ENCODE measurements at regions not wholly inside any gene's neighbourhood (a gene's known extent, or its start where the extent isn't known, plus 50 kb on each side); places are given as distances from the start of the nearest gene placed in this dataset.

DNA sequence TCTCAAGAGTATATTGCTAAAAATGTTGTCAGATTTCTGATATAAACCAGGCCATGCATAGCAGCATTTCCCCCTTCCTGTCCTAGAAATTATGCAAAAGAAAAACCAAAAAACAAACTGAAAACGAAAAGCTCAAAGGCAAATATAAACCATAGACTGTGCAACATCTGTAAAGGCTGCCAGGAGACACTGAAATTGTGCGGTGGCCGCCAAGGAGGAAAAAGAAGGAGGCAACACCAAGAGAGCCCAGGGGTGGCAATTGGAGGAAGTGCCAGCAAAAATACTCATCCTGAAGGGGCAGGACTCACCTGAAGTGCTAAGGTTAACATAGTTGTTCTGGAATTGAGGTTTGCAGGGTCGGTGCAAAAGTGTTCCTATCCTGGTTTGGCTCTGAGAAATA lies 92.0 kb downstream of the RWDD3 start:
- no peak overlapping the region for H2AFZ ChIP-seq (ENCODE audit: low read length)
- H3K4me1 ChIP-seq (ENCODE audit: insufficient read depth, low read length, poor library complexity, severe bottlenecking) = no peaks in the 10 kb centered on the region
- H3K79me2 ChIP-seq (ENCODE audit: insufficient read depth, low read length) = no peaks in the 10 kb centered on the region
- H3K4me3 ChIP-seq (ENCODE audit: low read length, poor library complexity, severe bottlenecking) = no peak overlapping the region
- H3K4me2 ChIP-seq (ENCODE audit: low read depth, low read length, poor library complexity, severe bottlenecking) = no peak overlapping the region
- H3K36me3 ChIP-seq (ENCODE audit: insufficient read depth, low read length) = no peaks in the 10 kb centered on the region
- no peaks in the 10 kb centered on the region for H3K27me3 ChIP-seq (ENCODE audit: insufficient read depth, low read length, poor library complexity, severe bottlenecking)
- H4K20me1 ChIP-seq (ENCODE audit: insufficient read depth, low read length, poor library complexity, severe bottlenecking) = no peaks in the 10 kb centered on the region
- no peaks in the 10 kb centered on the region for H3K9me2 ChIP-seq (replicated peaks; ENCODE audit: low read depth, low read length)
- H3F3A ChIP-seq (ENCODE audit: low read depth) = no peaks in the 10 kb centered on the region
- no peak for TF ChIP-seq EZH2phosphoT487 (IDR thresholded peaks at IDR 0.05; ENCODE audit: borderline replicate concordance)
- TF ChIP-seq, protein P1, sequence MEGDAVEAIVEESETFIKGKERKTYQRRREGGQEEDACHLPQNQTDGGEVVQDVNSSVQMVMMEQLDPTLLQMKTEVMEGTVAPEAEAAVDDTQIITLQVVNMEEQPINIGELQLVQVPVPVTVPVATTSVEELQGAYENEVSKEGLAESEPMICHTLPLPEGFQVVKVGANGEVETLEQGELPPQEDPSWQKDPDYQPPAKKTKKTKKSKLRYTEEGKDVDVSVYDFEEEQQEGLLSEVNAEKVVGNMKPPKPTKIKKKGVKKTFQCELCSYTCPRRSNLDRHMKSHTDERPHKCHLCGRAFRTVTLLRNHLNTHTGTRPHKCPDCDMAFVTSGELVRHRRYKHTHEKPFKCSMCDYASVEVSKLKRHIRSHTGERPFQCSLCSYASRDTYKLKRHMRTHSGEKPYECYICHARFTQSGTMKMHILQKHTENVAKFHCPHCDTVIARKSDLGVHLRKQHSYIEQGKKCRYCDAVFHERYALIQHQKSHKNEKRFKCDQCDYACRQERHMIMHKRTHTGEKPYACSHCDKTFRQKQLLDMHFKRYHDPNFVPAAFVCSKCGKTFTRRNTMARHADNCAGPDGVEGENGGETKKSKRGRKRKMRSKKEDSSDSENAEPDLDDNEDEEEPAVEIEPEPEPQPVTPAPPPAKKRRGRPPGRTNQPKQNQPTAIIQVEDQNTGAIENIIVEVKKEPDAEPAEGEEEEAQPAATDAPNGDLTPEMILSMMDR (conservative IDR thresholded peaks at IDR 0.05; ENCODE audit: low read length) = no peak
- H3K9ac ChIP-seq (ENCODE audit: low read depth, low read length, poor library complexity, severe bottlenecking) = no peak overlapping the region
- no peaks in the 10 kb centered on the region for H3K9me3 ChIP-seq (ENCODE audit: insufficient read depth, low read depth, low read length)

DNA sequence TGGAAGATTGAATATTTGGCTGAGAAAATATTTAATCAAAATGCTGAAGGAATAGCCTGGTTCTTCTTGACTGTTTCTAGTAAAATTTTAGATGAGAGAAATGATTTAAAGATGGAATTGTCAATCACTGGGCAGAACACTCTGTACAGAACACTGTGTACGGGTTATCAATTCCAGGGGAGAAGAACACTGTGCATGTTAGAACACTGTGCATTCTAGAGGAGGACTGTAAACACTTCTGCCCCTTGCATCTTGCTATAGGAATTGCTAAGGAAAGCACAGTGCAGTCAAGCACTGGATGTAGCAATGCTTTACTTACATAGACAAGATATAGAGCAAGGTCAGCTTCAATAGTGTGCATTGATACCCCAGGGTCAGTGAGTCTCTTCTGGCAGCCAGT lies 98.7 kb downstream of the RWDD3 start:
- no peak overlapping the region for H2AFZ ChIP-seq (ENCODE audit: low read length)
- H3K4me3 ChIP-seq (ENCODE audit: low read length, poor library complexity, severe bottlenecking) = no peak overlapping the region
- H3K4me2 ChIP-seq (ENCODE audit: low read depth, low read length, poor library complexity, severe bottlenecking) = no peak overlapping the region
- H3K9me3 ChIP-seq (ENCODE audit: insufficient read depth, low read depth, low read length) = no peaks in the 10 kb centered on the region
- H3K9me2 ChIP-seq (replicated peaks; ENCODE audit: low read depth, low read length) = no peaks in the 10 kb centered on the region
- H3K4me1 ChIP-seq (ENCODE audit: insufficient read depth, low read length, poor library complexity, severe bottlenecking) = no peaks in the 10 kb centered on the region
- no peaks in the 10 kb centered on the region for H3K79me2 ChIP-seq (ENCODE audit: insufficient read depth, low read length)
- no peak overlapping the region for H3K9ac ChIP-seq (ENCODE audit: low read depth, low read length, poor library complexity, severe bottlenecking)
- no peaks in the 10 kb centered on the region for H4K20me1 ChIP-seq (ENCODE audit: insufficient read depth, low read length, poor library complexity, severe bottlenecking)
- TF ChIP-seq EZH2phosphoT487 (IDR thresholded peaks at IDR 0.05; ENCODE audit: borderline replicate concordance) = no peak
- TF ChIP-seq, protein P1 (conservative IDR thresholded peaks at IDR 0.05; ENCODE audit: low read length) = no peak
- no peaks in the 10 kb centered on the region for H3K36me3 ChIP-seq (ENCODE audit: insufficient read depth, low read length)
- no peaks in the 10 kb centered on the region for H3K27me3 ChIP-seq (ENCODE audit: insufficient read depth, low read length, poor library complexity, severe bottlenecking)
- H3F3A ChIP-seq (ENCODE audit: low read depth) = no peaks in the 10 kb centered on the region

DNA sequence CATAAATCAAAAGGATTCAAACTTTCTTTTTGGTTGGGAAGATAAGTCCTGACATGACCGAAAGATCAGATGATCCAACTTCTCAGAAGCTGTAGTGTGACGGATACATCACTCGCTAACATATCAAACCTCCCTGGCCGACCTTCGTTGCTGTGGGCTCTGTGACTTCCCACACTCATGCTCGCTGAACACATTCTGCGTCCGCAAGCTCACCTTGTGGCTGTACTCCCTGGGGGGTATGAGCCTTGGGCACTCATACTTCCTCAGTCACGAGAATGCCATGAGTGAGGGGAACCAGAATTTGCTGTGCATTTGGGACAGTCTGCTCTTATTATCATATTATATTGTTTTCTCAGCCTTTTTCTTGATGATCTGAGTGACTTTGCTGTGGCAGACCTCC lies 105.4 kb downstream of the RWDD3 start:
- H3K36me3 ChIP-seq (ENCODE audit: insufficient read depth, low read length) = no peaks in the 10 kb centered on the region
- no peaks in the 10 kb centered on the region for H4K20me1 ChIP-seq (ENCODE audit: insufficient read depth, low read length, poor library complexity, severe bottlenecking)
- no peaks in the 10 kb centered on the region for H3K4me1 ChIP-seq (ENCODE audit: insufficient read depth, low read length, poor library complexity, severe bottlenecking)
- H3K9me3 ChIP-seq (ENCODE audit: insufficient read depth, low read depth, low read length) = no peaks in the 10 kb centered on the region
- H3K9me2 ChIP-seq (replicated peaks; ENCODE audit: low read depth, low read length) = no peaks in the 10 kb centered on the region
- H3K79me2 ChIP-seq (ENCODE audit: insufficient read depth, low read length) = no peaks in the 10 kb centered on the region
- TF ChIP-seq EZH2phosphoT487 (IDR thresholded peaks at IDR 0.05; ENCODE audit: borderline replicate concordance) = no peak
- TF ChIP-seq, protein P1 (conservative IDR thresholded peaks at IDR 0.05; ENCODE audit: low read length) = no peak
- no peak overlapping the region for H3K9ac ChIP-seq (ENCODE audit: low read depth, low read length, poor library complexity, severe bottlenecking)
- no peak overlapping the region for H2AFZ ChIP-seq (ENCODE audit: low read length)
- no peaks in the 10 kb centered on the region for H3K27me3 ChIP-seq (ENCODE audit: insufficient read depth, low read length, poor library complexity, severe bottlenecking)
- no peaks in the 10 kb centered on the region for H3F3A ChIP-seq (ENCODE audit: low read depth)
- H3K4me2 ChIP-seq (ENCODE audit: low read depth, low read length, poor library complexity, severe bottlenecking) = no peak overlapping the region
- no peak overlapping the region for H3K4me3 ChIP-seq (ENCODE audit: low read length, poor library complexity, severe bottlenecking)
